HL-60 (cell line): ENCODE measurements at regions not wholly inside any gene's neighbourhood (a gene's known extent, or its start where the extent isn't known, plus 50 kb on each side); places are given as distances from the start of the nearest gene placed in this dataset.
A peak's percentile ranks its signal among the peaks of the same experiment; 100 is the strongest.

Source experiments
- DNase-seq, 2 experiments: peaks; one replicate each; pipeline ENCODE4 v3.0.0-alpha.2; 2010 to 2020; ENCODE audit warnings: low read depth in 1 of 2, low spot score in 1 of 2
- H3K27ac ChIP-seq: fragments of 250-450 bp; sonication (Bioruptor Pico); replicated peaks from 2 replicates; pipeline ENCODE4 v1.5.1; 2020; ENCODE audit warnings: mild to moderate bottlenecking, moderate library complexity
- H3K27me3 ChIP-seq: fragments of 250-450 bp; sonication (Bioruptor Pico); 2 replicates; pipeline ENCODE4 v1.5.1; 2021; ENCODE audit warnings: mild to moderate bottlenecking, moderate library complexity; ENCODE audit not compliant: insufficient read depth, poor library complexity, severe bottlenecking
- H3K4me3 ChIP-seq: replicated peaks from 2 replicates; pipeline ENCODE4 v1.5.1; 2011; ENCODE audit warnings: mild to moderate bottlenecking, control low read depth, low read length; ENCODE audit not compliant: insufficient read depth
- CTCF ChIP-seq: IDR thresholded peaks from one replicate; pipeline ENCODE4 v1.5.1; 2011; ENCODE audit warnings: low read length, control low read depth, inconsistent platforms; ENCODE audit not compliant: insufficient read depth
- GABPA ChIP-seq: IDR thresholded peaks from 2 replicates; pipeline ENCODE4 v1.6.1; 2012; ENCODE audit warnings: low read depth
- POLR2AphosphoS5 ChIP-seq: IDR thresholded peaks from 2 replicates; pipeline ENCODE4 v1.6.1; 2012; ENCODE audit warnings: low read depth
- REST ChIP-seq: IDR thresholded peaks from 2 replicates; pipeline ENCODE4 v1.6.1; 2012; ENCODE audit warnings: low read depth; ENCODE audit not compliant: insufficient replicate concordance
- SPI1 ChIP-seq: IDR thresholded peaks from 2 replicates; pipeline ENCODE4 v1.6.1; 2012; ENCODE audit warnings: low read depth, mild to moderate bottlenecking, borderline replicate concordance

- no peak overlapping the region for H3K27ac ChIP-seq
- no peak overlapping the region for H3K4me3 ChIP-seq
- DNase-seq, result no peak
- H3K27me3 ChIP-seq, result no peaks in the 10 kb centered on the region
- no peak for TF ChIP-seq SPI1
- no peak for TF ChIP-seq POLR2AphosphoS5
- no peak for TF ChIP-seq REST
These were observed 439.1 kb upstream of the ID2 start for GRCh38 chr2:8242739-8243138.

- no peak for DNase-seq
- H3K27me3 ChIP-seq, result no peaks in the 10 kb centered on the region
- TF ChIP-seq GABPA, result no peak
- TF ChIP-seq CTCF, result no peak
- no peak for TF ChIP-seq POLR2AphosphoS5
- no peak for TF ChIP-seq REST
- TF ChIP-seq SPI1, result no peak
- peak overlapping the region; percentile 52 for H3K27ac ChIP-seq
- H3K4me3 ChIP-seq, result no peak overlapping the region
These were observed 438.0 kb upstream of the ID2 start for GRCh38 chr2:8243748-8244400.

- H3K27ac ChIP-seq, result peak overlapping the region; percentile 52
- no peaks in the 10 kb centered on the region for H3K27me3 ChIP-seq
- H3K4me3 ChIP-seq, result no peak overlapping the region
- peak; percentile 66 to 87 for DNase-seq
- TF ChIP-seq GABPA (no peak), SPI1 (peak; percentile 95)
These were observed 437.2 kb upstream of the ID2 start for GRCh38 chr2:8244639-8245038.

- no peak for DNase-seq
- H3K27me3 ChIP-seq, result no peaks in the 10 kb centered on the region
- no peak for TF ChIP-seq REST
- no peak for TF ChIP-seq SPI1
- TF ChIP-seq GABPA, result no peak
- TF ChIP-seq POLR2AphosphoS5, result no peak
- TF ChIP-seq CTCF, result no peak
- no peak overlapping the region for H3K27ac ChIP-seq
- no peak overlapping the region for H3K4me3 ChIP-seq
These were observed 435.7 kb upstream of the ID2 start for GRCh38 chr2:8246137-8246536.
